ENCODE measurements at regions not wholly inside any gene's neighbourhood (a gene's known extent, or its start where the extent isn't known, plus 50 kb on each side); places are given as distances from the start of the nearest gene placed in this dataset.

- no peak for TF ChIP-seq CTCF (IDR thresholded peaks at IDR 0.05; ENCODE audit: poor library complexity, severe bottlenecking)
- no peak for TF ChIP-seq SMC3 (conservative IDR thresholded peaks at IDR 0.05; ENCODE audit: poor library complexity)
- no peak for TF ChIP-seq RAD21 (conservative IDR thresholded peaks at IDR 0.05)
- TF ChIP-seq TAF1 (IDR thresholded peaks at IDR 0.05; ENCODE audit: low read depth): no peak
- TF ChIP-seq EP300 (conservative IDR thresholded peaks at IDR 0.05; ENCODE audit: poor library complexity, severe bottlenecking): no peak
- TF ChIP-seq EZH2 (IDR thresholded peaks at IDR 0.05; ENCODE audit: borderline replicate concordance, insufficient read depth, low read length, poor library complexity, severe bottlenecking): no peak
- no peak for TF ChIP-seq MXI1 (conservative IDR thresholded peaks at IDR 0.05; ENCODE audit: poor library complexity, severe bottlenecking)
- no peak for TF ChIP-seq POLR2AphosphoS5 (IDR thresholded peaks at IDR 0.05)
- TF ChIP-seq, protein P1, sequence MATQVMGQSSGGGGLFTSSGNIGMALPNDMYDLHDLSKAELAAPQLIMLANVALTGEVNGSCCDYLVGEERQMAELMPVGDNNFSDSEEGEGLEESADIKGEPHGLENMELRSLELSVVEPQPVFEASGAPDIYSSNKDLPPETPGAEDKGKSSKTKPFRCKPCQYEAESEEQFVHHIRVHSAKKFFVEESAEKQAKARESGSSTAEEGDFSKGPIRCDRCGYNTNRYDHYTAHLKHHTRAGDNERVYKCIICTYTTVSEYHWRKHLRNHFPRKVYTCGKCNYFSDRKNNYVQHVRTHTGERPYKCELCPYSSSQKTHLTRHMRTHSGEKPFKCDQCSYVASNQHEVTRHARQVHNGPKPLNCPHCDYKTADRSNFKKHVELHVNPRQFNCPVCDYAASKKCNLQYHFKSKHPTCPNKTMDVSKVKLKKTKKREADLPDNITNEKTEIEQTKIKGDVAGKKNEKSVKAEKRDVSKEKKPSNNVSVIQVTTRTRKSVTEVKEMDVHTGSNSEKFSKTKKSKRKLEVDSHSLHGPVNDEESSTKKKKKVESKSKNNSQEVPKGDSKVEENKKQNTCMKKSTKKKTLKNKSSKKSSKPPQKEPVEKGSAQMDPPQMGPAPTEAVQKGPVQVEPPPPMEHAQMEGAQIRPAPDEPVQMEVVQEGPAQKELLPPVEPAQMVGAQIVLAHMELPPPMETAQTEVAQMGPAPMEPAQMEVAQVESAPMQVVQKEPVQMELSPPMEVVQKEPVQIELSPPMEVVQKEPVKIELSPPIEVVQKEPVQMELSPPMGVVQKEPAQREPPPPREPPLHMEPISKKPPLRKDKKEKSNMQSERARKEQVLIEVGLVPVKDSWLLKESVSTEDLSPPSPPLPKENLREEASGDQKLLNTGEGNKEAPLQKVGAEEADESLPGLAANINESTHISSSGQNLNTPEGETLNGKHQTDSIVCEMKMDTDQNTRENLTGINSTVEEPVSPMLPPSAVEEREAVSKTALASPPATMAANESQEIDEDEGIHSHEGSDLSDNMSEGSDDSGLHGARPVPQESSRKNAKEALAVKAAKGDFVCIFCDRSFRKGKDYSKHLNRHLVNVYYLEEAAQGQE (IDR thresholded peaks at IDR 0.05; ENCODE audit: borderline replicate concordance): no peak
These were observed 187.2 kb downstream of the TFAP2C start for GRCh38 chr20:56816349-56816748.
